Activated CD4-positive, alpha-beta T cell treated with anti-CD3 and anti-CD28 coated beads, Interleukin-2, amount 50 U/mL, for 48 hours (primary cell): ENCODE measurements at regions not wholly inside any gene's neighbourhood (a gene's known extent, or its start where the extent isn't known, plus 50 kb on each side); places are given as distances from the start of the nearest gene placed in this dataset.

Source experiments
- DNase-seq, 2 experiments: peaks; one replicate each; pipeline ENCODE4 v3.0.0-alpha.2; 2020

GRCh38 chr2:126748188-126748760 is 92.3 kb downstream of the GYPC start:
- DNase-seq, result no peak

- no peak for DNase-seq
Observed at GRCh38 chr2:126748929-126749518, 93.1 kb downstream of the GYPC start.

- no peak for DNase-seq
Observed at GRCh38 chr2:126749537-126749936, 93.6 kb downstream of the GYPC start.

GRCh38 chr2:126750506-126750905 is 94.5 kb downstream of the GYPC start:
- DNase-seq, result no peak

- no peak for DNase-seq
Observed at GRCh38 chr2:126751477-126751876, 95.5 kb downstream of the GYPC start.

GRCh38 chr2:126752876-126753275 is 96.9 kb downstream of the GYPC start:
- no peak for DNase-seq

GRCh38 chr2:126753501-126754212 is 97.7 kb downstream of the GYPC start:
- no peak for DNase-seq

GRCh38 chr2:126754240-126755004 is 98.5 kb downstream of the GYPC start:
- no peak for DNase-seq

- DNase-seq, result no peak
Observed at GRCh38 chr2:126756125-126756524, 100.2 kb downstream of the GYPC start.

GRCh38 chr2:126761256-126761980 is 105.5 kb downstream of the GYPC start:
- no peak for DNase-seq

GRCh38 chr2:126761981-126762878 is 106.3 kb downstream of the GYPC start:
- DNase-seq, result peak; percentile 39 to 47

GRCh38 chr2:126764686-126765265 is 108.8 kb downstream of the GYPC start:
- DNase-seq, result no peak

GRCh38 chr2:126765395-126765794 is 109.4 kb downstream of the GYPC start:
- DNase-seq, result no peak

- DNase-seq, result no peak
Observed at GRCh38 chr2:126766295-126766968, 110.5 kb downstream of the GYPC start.

GRCh38 chr2:126766969-126767296 is 111.0 kb downstream of the GYPC start:
- DNase-seq, result no peak

GRCh38 chr2:126769118-126769517 is 113.2 kb downstream of the GYPC start:
- DNase-seq, result no peak

GRCh38 chr2:126770466-126770865 is 114.5 kb downstream of the GYPC start:
- no peak for DNase-seq

- no peak for DNase-seq
Observed at GRCh38 chr2:126771094-126771493, 115.1 kb downstream of the GYPC start.

GRCh38 chr2:126771501-126772195 is 115.7 kb downstream of the GYPC start:
- DNase-seq, result no peak

- no peak for DNase-seq
Observed at GRCh38 chr2:126774290-126774689, 118.3 kb downstream of the GYPC start.
